Parathyroid adenoma (tissue), 2 donors: ENCODE measurements at regions not wholly inside any gene's neighbourhood (a gene's known extent, or its start where the extent isn't known, plus 50 kb on each side); places are given as distances from the start of the nearest gene placed in this dataset.

Source experiments
- H2AFZ ChIP-seq: fragments of 300-600 bp; sonication (generic); one replicate; pipeline ENCODE4 v1.7.0; 2017; ENCODE audit warnings: antibody characterized with exemption, mild to moderate bottlenecking
- H3K27ac ChIP-seq: fragments of 300-600 bp; sonication (generic); one replicate; pipeline ENCODE4 v1.7.0; 2017
- H3K27me3 ChIP-seq: fragments of 300-600 bp; sonication (generic); one replicate; pipeline ENCODE4 v1.7.0; 2017; ENCODE audit warnings: low read length; ENCODE audit not compliant: control insufficient read depth, insufficient read depth
- H3K36me3 ChIP-seq: fragments of 300-600 bp; sonication (generic); one replicate; pipeline ENCODE4 v1.7.0; 2017; ENCODE audit warnings: low read length; ENCODE audit not compliant: control insufficient read depth, insufficient read depth
- H3K4me1 ChIP-seq: fragments of 300-600 bp; sonication (generic); one replicate; pipeline ENCODE4 v1.7.0; 2017; ENCODE audit warnings: control low read depth
- H3K4me2 ChIP-seq: fragments of 300-600 bp; sonication (generic); one replicate; pipeline ENCODE4 v1.7.0; 2017; ENCODE audit warnings: low read length
- H3K4me3 ChIP-seq: fragments of 300-600 bp; sonication (generic); one replicate; pipeline ENCODE4 v1.7.0; 2017; ENCODE audit warnings: low read depth, low read length
- H3K79me2 ChIP-seq: fragments of 300-600 bp; sonication (generic); one replicate; pipeline ENCODE4 v1.7.0; 2017; ENCODE audit warnings: control low read depth
- H3K9ac ChIP-seq: fragments of 300-600 bp; sonication (generic); one replicate; pipeline ENCODE4 v1.7.0; 2017; ENCODE audit warnings: mild to moderate bottlenecking
- H3K9me3 ChIP-seq: fragments of 300-600 bp; sonication (generic); one replicate; pipeline ENCODE4 v1.7.0; 2017; ENCODE audit warnings: low read length; ENCODE audit not compliant: control insufficient read depth
- CTCF ChIP-seq: fragments of 300-600 bp; sonication (generic); IDR thresholded peaks from one replicate; pipeline ENCODE4 v1.7.0; 2017; ENCODE audit warnings: antibody characterized with exemption, mild to moderate bottlenecking
- donor health status: primary hyperparathyroidism.

GRCh38 chr2:78093436-78093835, 571.3 kb upstream of the LRRTM4 start:
- no peak overlapping the region for H3K9ac ChIP-seq
- no peak for TF ChIP-seq CTCF
- no peaks in the 10 kb centered on the region for H3K79me2 ChIP-seq
- H3K4me1 ChIP-seq, result no peaks in the 10 kb centered on the region
- H3K4me3 ChIP-seq, result no peak overlapping the region
- no peak overlapping the region for H3K27ac ChIP-seq
- H2AFZ ChIP-seq, result no peak overlapping the region
- no peaks in the 10 kb centered on the region for H3K9me3 ChIP-seq
- no peaks in the 10 kb centered on the region for H3K27me3 ChIP-seq
- no peak overlapping the region for H3K4me2 ChIP-seq
- H3K36me3 ChIP-seq, result no peaks in the 10 kb centered on the region

GRCh38 chr2:78109272-78109671, 587.1 kb upstream of the LRRTM4 start:
- Histone ChIP-seq H3K79me2 (no peaks in the 10 kb centered on the region), H3K27me3 (no peaks in the 10 kb centered on the region), H3K9me3 (no peaks in the 10 kb centered on the region), H3K4me1 (no peaks in the 10 kb centered on the region), H3K4me2 (no peak overlapping the region), H3K36me3 (no peaks in the 10 kb centered on the region), H3K9ac (no peak overlapping the region), H3K27ac (no peak overlapping the region), H3K4me3 (no peak overlapping the region), H2AFZ (no peak overlapping the region)
- no peak for TF ChIP-seq CTCF

GRCh38 chr2:78115291-78115690, 593.1 kb upstream of the LRRTM4 start:
- no peak for TF ChIP-seq CTCF
- Histone ChIP-seq H3K27me3 (no peaks in the 10 kb centered on the region), H3K9me3 (no peaks in the 10 kb centered on the region), H3K79me2 (no peaks in the 10 kb centered on the region), H3K4me1 (no peaks in the 10 kb centered on the region), H3K4me2 (no peak overlapping the region), H3K9ac (no peak overlapping the region), H3K36me3 (no peaks in the 10 kb centered on the region), H3K27ac (no peak overlapping the region), H3K4me3 (no peak overlapping the region), H2AFZ (no peak overlapping the region)

- no peaks in the 10 kb centered on the region for H3K27me3 ChIP-seq
- H3K4me3 ChIP-seq, result no peak overlapping the region
- H3K27ac ChIP-seq, result no peak overlapping the region
- no peaks in the 10 kb centered on the region for H3K4me1 ChIP-seq
- no peaks in the 10 kb centered on the region for H3K36me3 ChIP-seq
- H2AFZ ChIP-seq, result no peak overlapping the region
- H3K9ac ChIP-seq, result no peak overlapping the region
- H3K9me3 ChIP-seq, result no peaks in the 10 kb centered on the region
- H3K4me2 ChIP-seq, result no peak overlapping the region
- no peak for TF ChIP-seq CTCF
- H3K79me2 ChIP-seq, result no peaks in the 10 kb centered on the region
Measured at GRCh38 chr2:78118037-78118436, 595.9 kb upstream of the LRRTM4 start.

GRCh38 chr2:78120275-78120674, 598.1 kb upstream of the LRRTM4 start:
- Histone ChIP-seq H2AFZ (no peak overlapping the region), H3K4me3 (no peak overlapping the region), H3K79me2 (no peaks in the 10 kb centered on the region), H3K9ac (no peak overlapping the region), H3K27me3 (no peaks in the 10 kb centered on the region), H3K4me1 (no peaks in the 10 kb centered on the region), H3K27ac (no peak overlapping the region), H3K36me3 (no peaks in the 10 kb centered on the region), H3K4me2 (no peak overlapping the region), H3K9me3 (no peaks in the 10 kb centered on the region)
- TF ChIP-seq CTCF, result no peak
